ENCODE measurements at regions not wholly inside any gene's neighbourhood (a gene's known extent, or its start where the extent isn't known, plus 50 kb on each side); places are given as distances from the start of the nearest gene placed in this dataset.
"Not testable (repeated sequence)": the region's sequence is repeated elsewhere in the genome, so short reads cannot be mapped to it uniquely, and the experiment has no call there.

DNA sequence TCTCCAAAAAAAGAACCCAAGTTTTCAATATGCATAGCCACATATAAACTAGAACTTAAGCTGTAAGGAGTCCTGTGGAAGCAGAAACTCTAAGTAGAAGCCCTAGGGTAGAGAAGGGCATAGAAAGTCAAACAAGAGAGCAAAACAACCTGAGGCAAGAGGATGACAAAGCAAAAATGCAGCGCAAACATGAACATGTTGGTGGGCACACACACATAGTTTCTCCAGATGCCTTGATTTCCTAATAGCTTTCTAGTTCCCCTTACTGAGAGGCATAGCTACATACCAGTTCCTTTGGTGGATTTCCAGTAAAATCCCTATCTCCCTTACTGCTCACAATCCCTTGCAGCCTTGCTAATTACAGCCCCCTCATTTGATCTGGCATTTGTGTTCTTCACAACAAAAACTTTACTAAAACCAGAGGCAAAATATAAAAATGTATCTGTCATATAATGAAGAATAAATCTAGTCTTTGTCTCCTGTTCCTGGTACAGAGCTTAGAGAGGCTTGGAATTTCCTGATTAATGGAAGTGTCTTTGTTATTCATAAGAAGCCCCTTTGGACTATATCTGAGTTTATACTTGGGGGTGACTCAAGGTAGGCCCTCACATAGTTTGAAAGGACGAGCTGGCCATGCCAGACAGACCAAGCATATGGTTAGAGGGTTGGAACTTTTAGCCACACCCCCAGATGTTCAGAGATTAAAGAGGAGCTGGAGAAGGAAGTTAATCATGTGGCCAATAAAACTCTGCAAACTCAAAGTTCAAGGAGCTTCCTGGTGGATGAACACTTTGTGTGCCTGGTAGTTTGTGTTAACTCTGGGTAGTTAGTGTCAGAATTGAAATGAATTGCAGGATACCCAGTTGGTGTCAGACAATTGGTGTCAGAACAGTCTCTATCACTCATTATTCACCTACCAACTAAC is 52.7 kb upstream of the ZCCHC13 start:
- no peak for DNase-seq (ENCODE audit: low read depth in 3 of 3, low spot score in 2 of 3)

DNA sequence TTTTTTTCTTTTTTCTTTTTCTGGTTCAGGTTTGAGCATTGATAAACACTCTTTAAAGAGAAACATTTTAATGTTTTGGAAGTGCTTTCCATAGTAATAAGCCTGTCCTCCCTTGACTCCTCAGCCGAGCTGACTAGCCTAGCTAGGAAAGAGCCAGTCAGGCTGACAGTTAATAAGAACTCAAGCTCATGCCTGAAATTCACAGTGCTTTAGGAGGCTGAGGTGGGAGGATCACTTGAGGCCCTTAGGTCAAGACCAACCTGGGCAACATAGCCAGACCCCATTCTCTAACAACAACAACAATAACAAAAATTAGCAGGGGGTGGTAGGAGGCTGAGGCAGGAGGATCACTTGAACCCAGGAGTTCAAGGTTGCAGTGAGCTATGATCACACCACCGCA is 53.4 kb upstream of the ZCCHC13 start:
- no peak for DNase-seq (ENCODE audit: low read depth in 3 of 3, low spot score in 2 of 3)

DNA sequence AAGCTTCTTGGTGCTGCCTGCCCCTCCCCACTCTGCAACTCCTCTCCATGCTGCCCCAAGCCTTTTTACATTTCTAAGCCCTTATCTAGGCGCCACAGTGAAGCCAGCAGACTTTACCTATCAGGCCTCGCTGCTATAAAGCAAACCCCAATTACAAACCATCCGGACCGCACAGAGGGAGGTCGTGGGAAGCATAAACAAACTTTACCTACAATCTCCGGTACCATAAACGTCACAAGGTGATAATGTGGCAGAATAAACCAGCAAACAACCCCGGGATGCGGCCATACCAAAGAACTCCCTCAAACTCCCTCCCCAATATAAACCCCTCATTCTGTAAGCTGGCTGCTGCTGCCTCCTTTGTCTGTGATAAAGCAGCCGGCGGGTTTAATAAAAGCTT is 54.0 kb upstream of the ZCCHC13 start:
- DNase-seq (ENCODE audit: low read depth in 3 of 3, low spot score in 2 of 3), result no peak

DNA sequence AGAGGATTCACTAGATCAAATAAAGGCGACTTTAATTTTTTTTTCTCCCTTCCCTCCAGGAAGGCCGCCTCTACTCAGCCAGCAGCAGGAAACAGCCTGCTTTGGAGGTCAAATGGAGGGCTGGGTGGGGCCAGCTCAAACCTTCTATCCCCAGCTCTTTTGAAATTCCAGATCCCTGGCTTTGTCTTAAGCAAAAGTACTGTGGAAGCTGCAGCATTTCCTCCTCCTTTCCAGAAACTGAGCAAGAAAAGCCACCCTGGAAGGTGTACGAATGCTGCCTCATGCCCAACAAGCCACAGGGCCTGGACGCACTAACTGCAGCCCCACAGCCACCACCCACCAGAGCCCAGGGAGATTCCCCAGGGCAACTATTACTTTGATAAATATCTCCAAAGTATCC is 55.1 kb upstream of the ZCCHC13 start:
- no peak for DNase-seq (ENCODE audit: low read depth in 3 of 3, low spot score in 2 of 3)

DNA sequence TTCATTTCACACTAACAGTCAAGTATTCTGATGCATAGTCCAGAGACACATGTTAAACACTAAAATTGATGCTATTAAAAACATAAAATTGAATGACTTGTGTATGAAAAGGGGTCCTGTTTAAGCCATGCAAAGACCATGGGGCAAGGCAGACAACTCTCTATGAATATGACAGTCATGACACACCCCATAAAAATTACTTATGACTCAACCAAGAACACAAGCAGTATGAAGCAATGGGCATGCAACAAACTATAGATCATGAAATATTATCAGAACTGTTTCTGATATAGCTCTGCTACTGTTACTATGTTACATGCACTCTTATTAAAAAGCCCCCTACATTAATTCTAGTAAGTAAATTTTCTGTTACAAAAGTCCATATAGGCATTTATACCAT is 57.5 kb upstream of the ZCCHC13 start:
- DNase-seq (ENCODE audit: low read depth in 3 of 3, low spot score in 2 of 3), result no peak

DNA sequence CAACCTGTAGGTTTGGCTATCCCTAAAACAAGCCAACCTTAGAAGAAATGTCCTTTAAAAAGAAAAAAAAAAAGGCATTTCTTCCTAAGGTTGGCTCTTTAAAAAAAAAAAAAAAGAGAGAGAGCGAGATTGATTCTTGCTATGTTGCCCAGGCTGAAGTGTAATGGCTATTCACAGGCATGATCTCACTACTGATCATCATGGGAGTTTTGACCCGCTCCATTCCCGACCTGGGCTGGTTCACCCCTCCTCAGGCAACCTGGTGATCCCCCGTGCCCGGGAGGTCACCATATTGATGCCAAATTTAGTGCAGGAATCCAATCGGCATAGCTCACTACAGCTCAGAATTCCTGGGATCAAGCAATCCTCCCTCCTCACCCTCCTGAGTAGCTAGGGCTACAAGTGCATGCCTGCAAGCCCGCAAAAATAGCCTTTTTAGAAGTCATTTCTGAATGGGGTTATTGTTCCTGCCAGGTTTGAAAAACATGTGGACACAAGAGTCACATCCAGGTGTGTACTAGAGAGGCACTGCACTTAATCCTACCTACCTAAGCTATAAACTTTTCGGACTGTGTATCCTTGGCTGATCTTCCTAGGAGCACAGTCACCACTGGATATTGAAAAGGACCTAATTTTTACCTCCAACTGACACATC is 61.4 kb upstream of the ZCCHC13 start:
- DNase-seq (ENCODE audit: low read depth in 3 of 3, low spot score in 2 of 3), result no peak

DNA sequence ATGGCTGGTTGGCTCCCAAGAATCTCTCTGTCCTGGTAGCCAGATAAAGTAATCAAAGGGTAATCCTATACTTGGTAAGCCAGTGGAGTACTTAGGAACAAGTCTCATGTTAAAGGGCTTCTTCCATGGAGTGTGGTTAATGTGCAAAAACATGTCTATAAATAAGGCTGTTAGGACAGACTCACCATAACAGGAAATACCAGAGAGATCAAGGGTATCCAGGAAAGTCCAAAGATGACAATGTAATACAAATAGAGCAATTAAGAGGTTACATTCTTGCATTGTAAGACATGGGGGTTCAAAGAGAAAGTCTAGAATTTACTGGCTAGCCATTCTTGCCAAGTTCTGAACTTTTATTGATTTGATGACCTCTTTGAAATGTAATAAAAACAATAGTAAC is 61.9 kb upstream of the ZCCHC13 start:
- DNase-seq (ENCODE audit: low read depth in 3 of 3, low spot score in 2 of 3), result no peak

DNA sequence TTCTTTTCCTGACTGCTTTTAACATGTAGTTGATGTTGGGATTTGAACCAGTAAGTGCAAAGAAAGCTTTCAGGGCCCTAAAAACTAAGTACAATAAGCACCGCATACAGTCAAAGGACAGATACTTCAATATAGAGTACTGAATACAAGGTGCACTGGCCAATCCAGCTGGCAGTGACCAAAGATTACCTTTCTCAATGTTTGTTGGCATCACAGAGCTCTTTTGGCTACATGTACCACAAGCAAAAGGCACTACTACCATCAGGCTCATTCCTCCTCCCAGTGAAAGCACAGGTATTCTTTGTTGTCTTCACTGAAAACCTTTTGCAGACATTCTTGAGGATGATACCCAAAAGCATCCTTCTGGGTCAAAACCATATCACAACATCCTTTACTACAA is 65.2 kb upstream of the ZCCHC13 start:
- DNase-seq (ENCODE audit: low read depth in 3 of 3, low spot score in 2 of 3), result no peak

DNA sequence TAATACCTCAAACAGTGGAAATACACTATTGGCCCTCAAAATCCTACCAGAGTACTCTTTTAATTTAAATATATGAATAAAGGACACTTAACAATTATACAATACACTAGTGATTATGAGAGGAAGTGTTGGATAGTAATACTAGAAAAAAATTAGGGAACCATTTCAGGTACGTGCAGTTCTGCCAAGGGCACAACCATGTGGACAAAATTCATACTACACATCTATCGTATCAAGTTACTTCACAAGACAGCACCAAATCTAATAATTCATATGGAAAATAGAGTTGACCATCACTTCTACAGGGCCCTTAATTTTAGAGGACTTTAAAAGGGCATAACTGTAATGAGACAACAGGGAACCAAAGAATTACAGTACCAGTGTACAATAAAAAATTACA is 69.2 kb upstream of the ZCCHC13 start:
- no peak for DNase-seq (ENCODE audit: low read depth in 3 of 3, low spot score in 2 of 3)

DNA sequence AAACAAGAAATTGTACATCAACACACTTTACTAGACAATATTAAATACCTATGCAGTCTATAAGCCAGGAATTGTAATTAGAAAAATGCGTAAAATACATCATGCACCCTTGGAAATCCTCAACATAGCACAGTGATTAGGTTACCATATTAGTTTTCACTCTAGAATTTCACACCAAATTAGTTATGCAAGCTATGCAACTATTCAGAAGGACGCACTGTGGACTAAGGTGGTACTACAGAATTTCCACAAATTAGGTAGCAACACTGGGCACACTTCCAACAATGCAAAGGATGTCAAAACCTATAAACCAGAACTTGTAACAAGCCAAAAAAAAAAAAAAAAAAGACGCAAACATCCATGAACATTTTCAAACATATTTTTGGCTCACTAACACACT is 71.1 kb upstream of the ZCCHC13 start:
- no peak for DNase-seq (ENCODE audit: low read depth in 3 of 3, low spot score in 2 of 3)

DNA sequence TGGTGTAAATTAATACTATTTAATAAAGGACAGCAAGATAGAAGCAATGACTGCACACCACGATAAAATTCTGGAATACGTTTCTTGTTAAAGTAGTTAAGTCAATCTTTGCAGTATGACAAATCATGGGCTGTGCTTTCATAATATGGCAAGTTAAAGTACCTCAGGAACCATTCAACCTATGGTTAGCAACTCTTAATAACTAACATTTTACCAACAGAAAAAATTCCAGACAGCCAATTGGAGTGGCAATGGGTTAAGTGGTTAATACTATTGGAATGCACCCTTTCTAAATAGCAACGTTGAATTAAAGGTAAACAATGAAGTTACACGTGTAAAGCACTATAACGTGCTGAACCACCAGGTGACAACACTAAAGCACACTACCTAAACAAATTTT is 72.4 kb upstream of the ZCCHC13 start:
- DNase-seq (ENCODE audit: low read depth in 3 of 3, low spot score in 2 of 3), result no peak

DNA sequence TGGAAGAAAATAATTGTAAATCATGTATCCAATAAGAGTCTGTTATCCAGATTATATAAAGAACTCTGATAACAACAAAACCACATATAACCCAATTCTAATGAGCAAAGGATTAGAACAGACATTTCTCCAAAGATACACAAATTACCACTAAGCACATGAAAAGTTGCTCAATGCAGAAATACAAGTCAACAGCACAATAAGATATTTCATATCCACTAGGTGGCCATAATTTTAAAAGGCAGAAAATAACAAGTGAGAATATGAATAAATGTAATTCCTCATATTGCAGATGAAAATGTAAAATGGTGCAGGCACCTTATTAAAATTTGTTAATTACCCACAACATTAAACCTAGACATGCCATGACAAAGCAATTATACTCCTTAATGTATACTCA is 73.9 kb upstream of the ZCCHC13 start:
- DNase-seq (ENCODE audit: low read depth in 3 of 3, low spot score in 2 of 3), result no peak

DNA sequence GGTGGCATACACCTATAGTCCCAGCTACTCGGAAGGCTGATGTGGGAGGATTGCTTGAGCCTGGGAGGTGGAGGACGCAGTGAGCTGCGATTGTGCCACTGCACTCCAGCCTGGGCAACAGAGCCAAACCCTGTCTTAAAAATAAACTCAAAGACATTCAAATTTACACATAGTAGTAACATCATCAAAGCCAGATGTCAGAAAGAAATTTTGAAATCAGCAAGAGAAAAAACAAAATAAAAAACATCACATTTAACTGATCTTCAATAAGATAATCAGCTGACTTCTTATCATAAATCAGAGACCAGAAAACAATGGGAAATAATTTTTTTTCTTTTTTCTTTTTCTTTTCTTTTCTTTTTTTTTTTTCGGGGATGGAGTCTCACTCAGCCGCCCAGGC is 78.9 kb upstream of the ZCCHC13 start:
- DNase-seq (ENCODE audit: low read depth in 3 of 3, low spot score in 2 of 3), result no peak

DNA sequence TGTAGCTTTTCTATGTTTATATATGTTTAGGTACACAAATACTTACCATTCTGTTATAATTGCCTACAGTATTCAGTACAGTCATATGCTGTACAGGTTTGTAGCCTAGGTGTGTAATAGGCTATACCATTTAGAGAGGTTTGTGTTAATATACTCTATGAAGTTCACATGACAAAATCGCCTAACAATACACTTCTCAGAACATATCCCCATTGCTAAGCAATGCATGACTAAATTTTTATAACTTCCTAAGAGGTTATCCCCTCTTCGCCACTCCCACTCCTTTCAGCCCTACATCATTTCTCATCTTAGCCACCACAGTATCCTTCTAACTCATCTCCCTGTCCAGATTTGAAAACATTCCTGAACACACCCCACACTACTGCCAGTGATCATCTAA is 83.7 kb upstream of the ZCCHC13 start:
- no peak for DNase-seq (ENCODE audit: low read depth in 3 of 3, low spot score in 2 of 3)

DNA sequence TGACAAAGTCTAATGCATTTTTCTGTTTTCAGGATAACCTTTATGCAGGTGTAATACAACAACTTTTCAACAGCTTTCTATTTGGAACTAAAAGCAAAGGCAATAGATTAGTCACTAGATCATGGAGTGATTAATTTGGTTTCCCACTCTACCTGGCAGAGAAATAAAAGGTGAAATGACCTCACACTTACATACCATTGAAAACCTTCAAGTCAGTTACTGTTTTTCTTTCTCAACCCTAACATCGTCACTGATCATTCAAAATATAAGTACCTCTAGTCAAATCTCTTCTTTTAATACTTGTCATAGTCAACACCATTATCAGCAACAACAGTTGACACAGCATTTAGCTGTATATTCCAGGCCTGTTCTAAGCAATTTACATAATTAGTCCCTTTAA is 85.1 kb upstream of the ZCCHC13 start:
- no peak for DNase-seq (ENCODE audit: low read depth in 3 of 3, low spot score in 2 of 3)

DNA sequence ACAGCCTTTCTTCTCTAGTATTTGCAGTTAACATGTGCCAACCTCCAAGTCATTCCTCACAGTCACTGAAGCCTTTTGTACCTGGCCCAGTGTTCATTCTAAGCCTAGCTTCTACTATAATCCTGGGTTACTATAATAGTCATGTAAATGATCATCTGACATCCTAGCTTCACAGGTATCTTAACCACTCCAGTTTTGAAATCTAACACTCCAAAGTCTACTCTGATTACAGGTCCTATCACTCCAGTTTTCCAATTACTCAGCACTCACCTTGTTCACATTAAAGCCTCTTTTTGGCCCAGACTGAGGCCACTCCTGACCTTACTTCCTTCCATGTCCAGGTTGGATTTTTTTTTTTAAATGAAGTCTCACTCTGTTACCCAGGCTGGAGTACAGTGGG is 87.6 kb upstream of the ZCCHC13 start:
- DNase-seq (ENCODE audit: low read depth in 3 of 3, low spot score in 2 of 3), result no peak

DNA sequence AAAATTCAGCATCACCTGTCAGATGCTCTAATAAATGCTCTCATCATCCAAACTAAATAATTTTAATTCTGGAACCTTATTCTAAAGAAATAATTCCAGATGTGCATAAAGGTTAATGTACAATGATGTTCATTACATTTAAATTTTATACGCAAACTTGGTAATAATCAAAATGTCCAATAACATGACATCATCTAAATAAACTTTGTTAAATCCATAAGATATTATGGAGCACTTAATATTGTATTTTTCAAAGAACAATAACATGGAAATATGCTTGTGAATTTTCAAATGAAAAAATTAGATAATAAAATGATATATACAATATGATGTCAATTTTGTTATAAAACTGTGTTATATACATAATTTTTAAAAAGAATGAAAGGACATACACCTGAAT is 92.1 kb upstream of the ZCCHC13 start:
- DNase-seq (ENCODE audit: low read depth in 3 of 3, low spot score in 2 of 3), result no peak

DNA sequence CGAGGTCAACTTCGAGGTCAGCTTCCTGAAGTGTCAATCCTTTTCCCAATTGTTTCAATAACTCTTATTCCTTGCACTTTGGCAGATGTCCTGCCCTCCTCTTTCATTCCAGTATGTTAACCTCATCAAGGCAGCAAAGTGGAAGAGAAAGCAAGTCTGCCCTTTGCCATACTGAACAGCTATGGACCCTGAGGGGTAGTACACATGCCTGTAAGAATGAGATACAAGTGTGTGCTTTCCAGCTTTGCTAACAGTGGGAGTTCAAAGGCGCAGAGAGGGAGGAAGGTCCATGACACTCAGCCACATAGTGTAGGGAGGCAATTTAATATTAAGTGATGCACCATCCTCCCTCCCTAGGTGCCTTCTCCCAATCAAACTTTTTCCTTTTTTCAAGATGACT is 96.4 kb upstream of the ZCCHC13 start:
- DNase-seq (ENCODE audit: low read depth in 3 of 3, low spot score in 2 of 3), result no peak

DNA sequence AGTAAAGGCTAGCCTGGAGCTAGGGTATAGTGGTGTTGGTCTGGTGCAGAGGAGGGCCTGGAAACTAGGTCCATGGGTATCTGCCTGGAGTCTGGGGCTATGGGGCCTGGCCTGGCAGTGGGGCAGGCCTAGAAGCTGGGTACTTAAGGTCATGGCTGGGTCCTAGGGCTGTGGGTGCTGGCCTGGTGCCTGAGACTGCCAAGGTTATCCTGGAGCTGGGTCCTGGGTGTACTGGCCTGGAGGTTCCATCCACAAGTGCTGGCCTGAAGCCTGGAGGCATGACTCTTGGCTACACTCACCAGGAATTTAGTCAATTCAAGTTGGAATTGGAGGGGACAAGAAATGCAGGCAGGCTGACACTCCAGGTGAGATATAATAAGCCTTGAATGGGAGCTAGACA is 108.4 kb upstream of the ZCCHC13 start:
- DNase-seq (ENCODE audit: low read depth in 3 of 3, low spot score in 2 of 3), result no peak

DNA sequence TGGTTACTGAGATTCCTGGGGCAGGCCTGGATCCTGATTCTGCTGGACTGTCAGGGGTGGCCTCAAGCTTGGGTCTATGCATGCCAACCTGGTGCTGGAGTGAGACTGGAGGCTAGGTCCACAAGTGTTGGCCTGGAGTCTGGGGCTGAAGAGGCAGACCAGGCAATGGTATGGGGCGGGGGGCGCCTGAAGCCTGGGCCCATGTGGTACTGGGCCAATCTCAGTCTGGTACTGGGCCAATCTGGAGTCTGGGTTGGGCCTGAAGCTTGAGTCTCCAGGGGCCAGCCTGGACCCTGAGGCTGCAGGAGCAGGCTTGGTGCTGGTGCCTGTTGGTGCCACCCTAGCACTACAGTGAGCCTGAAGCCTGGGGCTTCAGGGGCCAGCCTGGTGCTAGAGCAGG is 108.9 kb upstream of the ZCCHC13 start:
- no peak for DNase-seq (ENCODE audit: low read depth in 3 of 3, low spot score in 2 of 3)

DNA sequence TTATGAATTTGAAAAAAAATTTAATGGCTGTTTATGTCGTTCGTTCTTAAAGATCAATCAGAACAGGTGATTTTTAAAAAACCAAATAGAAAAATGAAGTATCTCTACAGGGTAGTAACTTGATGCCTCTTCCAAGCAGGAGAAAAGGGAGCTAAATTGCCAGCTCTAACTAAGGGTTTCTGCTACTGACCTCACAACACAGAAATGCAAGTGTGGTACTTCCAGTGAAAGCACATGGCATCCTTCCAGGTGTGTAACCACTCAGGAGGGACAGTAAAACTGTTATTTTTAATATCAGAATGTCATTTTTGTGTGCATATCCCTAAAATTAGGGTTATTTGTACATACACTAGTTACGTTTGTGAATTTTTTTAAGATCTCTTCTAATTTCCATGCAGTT is 116.8 kb upstream of the ZCCHC13 start:
- DNase-seq (ENCODE audit: low read depth in 3 of 3, low spot score in 2 of 3), result no peak

DNA sequence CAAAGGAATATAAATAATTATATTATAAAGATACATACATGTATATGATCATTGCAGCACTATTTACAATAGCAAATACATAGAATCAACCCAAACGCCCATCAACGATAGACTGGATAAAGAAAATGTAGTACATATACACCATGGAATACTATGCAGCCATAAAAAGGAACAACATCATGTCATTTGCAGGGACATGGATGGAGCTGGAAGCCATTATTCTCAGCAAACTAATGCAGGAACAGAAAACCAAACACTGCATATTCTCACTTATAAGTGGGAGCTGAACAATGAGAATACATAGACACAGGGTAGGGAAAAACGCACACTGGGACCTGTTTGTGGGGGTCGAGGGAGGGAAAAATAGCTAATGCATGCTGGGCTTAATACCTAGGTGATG is 120.9 kb upstream of the ZCCHC13 start:
- not testable (repeated sequence) for DNase-seq (ENCODE audit: low read depth in 3 of 3, low spot score in 2 of 3)
